Naive thymus-derived CD4-positive, alpha-beta T cell (primary cell): ENCODE measurements at regions not wholly inside any gene's neighbourhood (a gene's known extent, or its start where the extent isn't known, plus 50 kb on each side); places are given as distances from the start of the nearest gene placed in this dataset.

Source experiments
- ATAC-seq: fragments of 150-1000 bp; cut with Tn5 transposase; 2 replicates; pipeline ENCODE4 v1.10.0; 2021; ENCODE audit warnings: mild to moderate bottlenecking, moderate library complexity
- CTCF ChIA-PET: fragments of 350-600 bp; sonication (Branson Sonifier 250); formaldehyde crosslinking; loops from one replicate; lab custom pipeline; 2021; ENCODE audit warnings: antibody characterized with exemption; lab: Charles Lee
- POLR2A ChIA-PET: fragments of 350-600 bp; sonication (Branson Sonifier 250); formaldehyde crosslinking; loops from one replicate; lab custom pipeline; 2021; ENCODE audit warnings: antibody characterized with exemption, inconsistent platforms; lab: Charles Lee
- DNase-seq, 9 donors: peaks; one replicate each; pipeline versions ENCODE4 v3.0.0 to v3.0.0-alpha.2; 2020 to 2022; ENCODE audit warnings: mixed read lengths in 1 of 9
- H3K27ac ChIP-seq: one replicate; pipeline ENCODE4 v1.7.0; 2013; ENCODE audit warnings: mild to moderate bottlenecking, low read depth, low read length, moderate library complexity
- H3K27me3 ChIP-seq, 2 donors: one replicate each; pipeline ENCODE4 v1.7.0; 2013; ENCODE audit warnings: low read length in 2 of 2, mild to moderate bottlenecking in 2 of 2, moderate library complexity in 2 of 2; ENCODE audit not compliant: control insufficient read depth in 2 of 2, insufficient read depth in 2 of 2
- H3K36me3 ChIP-seq, 3 experiments: 1 replicate in 2 of 3; 2 replicates in 1 of 3; pipeline ENCODE4 v1.7.0; 2013; ENCODE audit warnings: low read length in 3 of 3, mild to moderate bottlenecking in 3 of 3, moderate library complexity in 1 of 3; ENCODE audit not compliant: insufficient read depth in 3 of 3, control insufficient read depth in 2 of 3
- H3K4me1 ChIP-seq, 2 donors: one replicate each; pipeline ENCODE4 v1.7.0; 2013; ENCODE audit warnings: low read length in 2 of 2, mild to moderate bottlenecking in 2 of 2, moderate library complexity in 1 of 2; ENCODE audit not compliant: control insufficient read depth in 2 of 2, insufficient read depth in 2 of 2
- H3K4me3 ChIP-seq: 2 replicates; pipeline ENCODE4 v1.7.0; 2013; ENCODE audit warnings: mild to moderate bottlenecking, low read length
- H3K9me3 ChIP-seq, 3 experiments: 1 replicate in 2 of 3; 2 replicates in 1 of 3; pipeline ENCODE4 v1.7.0; 2013; ENCODE audit warnings: low read length in 3 of 3; ENCODE audit not compliant: control insufficient read depth in 2 of 3
- H3K27ac Mint-ChIP-seq, 9 donors: one replicate each; pipeline ENCODE4 v1.8.0; 2020 to 2022; ENCODE audit warnings: mixed read lengths in 9 of 9, mild to moderate bottlenecking in 8 of 9, moderate library complexity in 5 of 9, inconsistent platforms in 2 of 9
- H3K27me3 Mint-ChIP-seq, 5 donors: one replicate each; pipeline ENCODE4 v1.8.0; 2021 to 2022; ENCODE audit warnings: mixed read lengths in 5 of 5, mild to moderate bottlenecking in 1 of 5
- H3K36me3 Mint-ChIP-seq, 5 donors: one replicate each; pipeline ENCODE4 v1.8.0; 2020 to 2022; ENCODE audit warnings: mixed read lengths in 5 of 5, mild to moderate bottlenecking in 3 of 5, inconsistent platforms in 1 of 5
- H3K4me1 Mint-ChIP-seq, 7 donors: one replicate each; pipeline ENCODE4 v1.8.0; 2020 to 2022; ENCODE audit warnings: mixed read lengths in 7 of 7, mild to moderate bottlenecking in 3 of 7, inconsistent platforms in 1 of 7
- H3K4me3 Mint-ChIP-seq, 10 donors: one replicate each; pipeline ENCODE4 v1.8.0; 2020 to 2022; ENCODE audit warnings: mild to moderate bottlenecking in 10 of 10, mixed read lengths in 10 of 10, moderate library complexity in 6 of 10, inconsistent platforms in 2 of 10
- H3K9me3 Mint-ChIP-seq, 11 donors: one replicate each; pipeline ENCODE4 v1.8.0; 2020 to 2022; ENCODE audit warnings: mixed read lengths in 11 of 11, mild to moderate bottlenecking in 4 of 11, inconsistent platforms in 1 of 11, moderate library complexity in 1 of 11
- intact Hi-C, 2 donors: fragments of 100-400 bp; cut with micrococcal nuclease; formaldehyde crosslinking; loops; one replicate each; pipeline ENCODE4 v1.15.1; 2023

DNA sequence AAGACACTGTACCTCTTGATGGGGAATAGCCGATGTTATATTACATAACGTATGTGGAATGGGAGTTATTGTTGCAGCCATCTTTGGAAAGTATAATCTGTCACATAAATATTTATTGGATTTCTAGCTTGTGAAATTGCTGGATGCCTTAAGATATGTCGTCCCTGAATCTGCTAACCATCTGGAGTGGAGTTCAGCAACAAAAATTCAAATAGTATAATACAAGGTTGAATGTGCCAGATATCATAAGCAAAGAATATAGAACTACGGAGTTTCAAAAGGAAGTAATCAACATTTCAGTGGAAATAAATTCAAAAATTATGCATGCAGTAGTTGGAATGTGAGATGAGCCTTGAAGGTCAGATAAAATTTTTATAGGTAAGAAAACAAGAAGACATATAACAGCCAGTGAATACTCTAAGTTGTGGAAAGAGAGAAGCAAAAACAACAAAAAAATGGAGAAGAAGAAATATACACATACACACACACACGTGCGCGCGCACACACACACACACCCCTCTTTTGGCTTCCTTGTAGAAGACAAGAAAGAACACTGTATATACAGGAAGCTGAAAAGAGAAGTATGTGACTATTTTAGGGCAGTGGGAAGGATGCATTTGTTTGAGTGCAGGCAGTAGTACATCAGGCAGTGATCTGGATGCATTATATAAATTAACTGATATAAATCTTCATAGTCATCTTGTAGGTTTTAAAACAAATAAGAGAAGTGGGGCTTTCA, 516.7 kb downstream of the KCNT2 start:
- Mint-ChIP-seq H3K36me3 (no peaks in the 10 kb centered on the region), H3K27ac (no peak overlapping the region), H3K9me3 (peaks cover 0 to 14% (median 0%) of the 10 kb centered on the region in 11 donors), H3K27me3 (no peaks in the 10 kb centered on the region), H3K4me1 (no peaks in the 10 kb centered on the region), H3K4me3 (no peak overlapping the region)
- H3K4me3 ChIP-seq, result no peak overlapping the region
- intact Hi-C loops, result no loop called here
- H3K27me3 ChIP-seq, result no peaks in the 10 kb centered on the region
- no peak overlapping the region for H3K27ac ChIP-seq
- no peaks in the 10 kb centered on the region for H3K9me3 ChIP-seq
- no peak for ATAC-seq
- POLR2A ChIA-PET, result no interaction called here
- CTCF ChIA-PET, result no interaction called here
- no peaks in the 10 kb centered on the region for H3K36me3 ChIP-seq
- no peaks in the 10 kb centered on the region for H3K4me1 ChIP-seq
- no peak for DNase-seq

DNA sequence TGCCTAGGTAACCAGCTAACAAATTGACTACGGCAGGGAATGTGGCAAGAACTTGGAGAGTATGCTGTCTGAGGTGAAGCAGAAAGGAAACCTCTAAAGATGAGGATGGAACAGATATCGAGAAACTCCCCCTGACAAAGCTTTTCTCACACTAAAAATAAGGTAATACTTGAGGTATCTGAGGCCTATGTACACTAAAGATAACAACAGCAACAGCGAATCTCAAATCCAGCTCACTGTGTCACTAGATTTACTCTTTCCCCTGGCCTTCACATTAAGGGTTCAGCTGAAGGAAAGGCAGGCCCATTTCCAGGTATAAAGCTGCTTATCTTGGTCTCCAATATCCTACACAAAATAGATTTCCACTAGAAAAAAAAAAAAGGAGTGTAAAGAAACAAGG, 518.0 kb downstream of the KCNT2 start:
- H3K4me3 ChIP-seq, result no peak overlapping the region
- H3K4me3 Mint-ChIP-seq, result no peak overlapping the region
- no peaks in the 10 kb centered on the region for H3K36me3 ChIP-seq
- peaks cover 0 to 14% (median 0%) of the 10 kb centered on the region in 11 donors for H3K9me3 Mint-ChIP-seq
- H3K27ac Mint-ChIP-seq, result no peak overlapping the region
- H3K27ac ChIP-seq, result no peak overlapping the region
- intact Hi-C loops, result no loop called here
- ChIA-PET CTCF (no interaction called here), POLR2A (no interaction called here)
- no peak for DNase-seq
- ATAC-seq, result no peak
- H3K27me3 ChIP-seq, result no peaks in the 10 kb centered on the region
- no peaks in the 10 kb centered on the region for H3K4me1 Mint-ChIP-seq
- H3K9me3 ChIP-seq, result no peaks in the 10 kb centered on the region
- no peaks in the 10 kb centered on the region for H3K36me3 Mint-ChIP-seq
- H3K27me3 Mint-ChIP-seq, result no peaks in the 10 kb centered on the region
- no peaks in the 10 kb centered on the region for H3K4me1 ChIP-seq

DNA sequence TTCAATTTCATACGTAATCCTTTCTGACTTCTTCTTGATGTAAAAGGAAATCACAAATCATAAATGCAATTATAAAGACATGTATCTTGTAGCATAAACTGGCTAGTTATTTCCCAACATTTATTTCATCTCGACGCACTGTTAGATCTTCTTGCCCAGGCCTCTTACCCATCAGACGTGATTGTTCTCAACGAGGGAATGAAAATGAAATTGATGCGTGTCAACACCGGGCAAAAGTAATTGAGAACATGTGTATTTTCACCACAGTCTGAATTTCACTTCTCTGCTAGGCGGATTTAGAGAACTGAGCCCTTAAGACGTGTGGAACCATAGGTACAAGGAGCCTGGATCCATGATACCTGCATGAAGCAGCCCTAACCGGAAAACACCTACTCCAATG, 519.7 kb downstream of the KCNT2 start:
- peaks cover 0 to 14% (median 0%) of the 10 kb centered on the region in 11 donors for H3K9me3 Mint-ChIP-seq
- H3K36me3 ChIP-seq, result no peaks in the 10 kb centered on the region
- no peaks in the 10 kb centered on the region for H3K27me3 ChIP-seq
- ChIA-PET CTCF (no interaction called here), POLR2A (no interaction called here)
- no peaks in the 10 kb centered on the region for H3K27me3 Mint-ChIP-seq
- no peak overlapping the region for H3K27ac ChIP-seq
- H3K4me1 ChIP-seq, result no peaks in the 10 kb centered on the region
- ATAC-seq (no peak), DNase-seq (no peak)
- H3K36me3 Mint-ChIP-seq, result no peaks in the 10 kb centered on the region
- intact Hi-C loops, result no loop called here
- no peak overlapping the region for H3K27ac Mint-ChIP-seq
- H3K4me3 ChIP-seq, result no peak overlapping the region
- no peaks in the 10 kb centered on the region for H3K4me1 Mint-ChIP-seq
- no peak overlapping the region for H3K4me3 Mint-ChIP-seq
- H3K9me3 ChIP-seq, result no peaks in the 10 kb centered on the region

- no peak overlapping the region for H3K27ac Mint-ChIP-seq
- no peak for ATAC-seq
- ChIA-PET CTCF (no interaction called here), POLR2A (no interaction called here)
- no peaks in the 10 kb centered on the region for H3K27me3 ChIP-seq
- H3K27me3 Mint-ChIP-seq, result no peaks in the 10 kb centered on the region
- no peaks in the 10 kb centered on the region for H3K4me1 ChIP-seq
- no peaks in the 10 kb centered on the region for H3K36me3 ChIP-seq
- no peak overlapping the region for H3K27ac ChIP-seq
- no peak overlapping the region for H3K4me3 ChIP-seq
- H3K9me3 ChIP-seq, result no peaks in the 10 kb centered on the region
- DNase-seq, result no peak
- intact Hi-C loops, result no loop called here
- H3K36me3 Mint-ChIP-seq, result no peaks in the 10 kb centered on the region
- H3K4me1 Mint-ChIP-seq, result no peaks in the 10 kb centered on the region
- H3K9me3 Mint-ChIP-seq, result peaks cover 0 to 6% (median 0%) of the 10 kb centered on the region in 11 donors
- H3K4me3 Mint-ChIP-seq, result no peak overlapping the region
Observed at GRCh38 chr1:196078691-196079090, 529.5 kb downstream of the KCNT2 start.

- no peak overlapping the region for H3K4me3 Mint-ChIP-seq
- H3K27ac ChIP-seq, result no peak overlapping the region
- intact Hi-C loops, result no loop called here
- no peaks in the 10 kb centered on the region for H3K4me1 Mint-ChIP-seq
- no peak for ATAC-seq
- H3K36me3 ChIP-seq, result no peaks in the 10 kb centered on the region
- no peak overlapping the region for H3K4me3 ChIP-seq
- CTCF ChIA-PET, result no interaction called here
- no peaks in the 10 kb centered on the region for H3K9me3 ChIP-seq
- POLR2A ChIA-PET, result no interaction called here
- no peaks in the 10 kb centered on the region for H3K4me1 ChIP-seq
- no peaks in the 10 kb centered on the region for H3K36me3 Mint-ChIP-seq
- no peak for DNase-seq
- H3K27me3 Mint-ChIP-seq, result no peaks in the 10 kb centered on the region
- peaks cover 0 to 6% (median 0%) of the 10 kb centered on the region in 11 donors for H3K9me3 Mint-ChIP-seq
- no peaks in the 10 kb centered on the region for H3K27me3 ChIP-seq
- H3K27ac Mint-ChIP-seq, result no peak overlapping the region
Observed at GRCh38 chr1:196075621-196076020, 532.6 kb downstream of the KCNT2 start.

- Mint-ChIP-seq H3K9me3 (peaks cover 0 to 10% (median 0%) of the 10 kb centered on the region in 11 donors), H3K27me3 (no peaks in the 10 kb centered on the region), H3K4me1 (no peaks in the 10 kb centered on the region), H3K27ac (no peak overlapping the region), H3K4me3 (no peak overlapping the region), H3K36me3 (no peaks in the 10 kb centered on the region)
- no peak for ATAC-seq
- no peak for DNase-seq
- Histone ChIP-seq H3K9me3 (no peaks in the 10 kb centered on the region), H3K4me1 (no peaks in the 10 kb centered on the region), H3K27me3 (no peaks in the 10 kb centered on the region), H3K27ac (no peak overlapping the region), H3K4me3 (no peak overlapping the region), H3K36me3 (no peaks in the 10 kb centered on the region)
- CTCF ChIA-PET, result no interaction called here
- intact Hi-C loops, result no loop called here
- POLR2A ChIA-PET, result no interaction called here
Observed at GRCh38 chr1:196074182-196074581, 534.1 kb downstream of the KCNT2 start.

DNA sequence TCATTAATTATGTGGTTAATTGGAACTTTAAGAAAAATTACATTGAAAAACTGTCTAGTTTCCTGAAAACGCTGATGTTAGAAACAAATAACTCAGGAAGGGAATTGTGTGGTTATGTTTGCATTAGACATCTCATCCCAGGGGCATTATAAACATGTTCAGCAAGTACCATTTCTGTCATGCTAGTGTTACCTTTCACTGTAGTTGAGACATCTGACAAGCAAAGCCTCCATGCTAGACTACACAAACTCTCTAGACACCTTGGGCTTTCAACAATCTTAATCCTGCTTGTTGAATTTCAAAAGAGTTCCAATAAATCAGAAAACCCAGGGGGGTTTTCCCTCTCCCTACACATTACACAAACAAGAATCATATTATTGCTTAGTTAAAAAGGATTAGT, 536.8 kb downstream of the KCNT2 start:
- Mint-ChIP-seq H3K27ac (no peak overlapping the region), H3K27me3 (no peaks in the 10 kb centered on the region), H3K4me1 (no peaks in the 10 kb centered on the region), H3K36me3 (no peaks in the 10 kb centered on the region), H3K4me3 (no peak overlapping the region), H3K9me3 (peaks cover 0 to 27% (median 0%) of the 10 kb centered on the region in 11 donors)
- DNase-seq (no peak), ATAC-seq (no peak)
- Histone ChIP-seq H3K36me3 (no peaks in the 10 kb centered on the region), H3K4me3 (no peak overlapping the region), H3K27me3 (no peaks in the 10 kb centered on the region), H3K4me1 (no peaks in the 10 kb centered on the region), H3K9me3 (no peaks in the 10 kb centered on the region), H3K27ac (no peak overlapping the region)
- intact Hi-C loops, result no loop called here
- ChIA-PET POLR2A (no interaction called here), CTCF (no interaction called here)
